GM19351 (cell line): ENCODE measurements at regions not wholly inside any gene's neighbourhood (a gene's known extent, or its start where the extent isn't known, plus 50 kb on each side); places are given as distances from the start of the nearest gene placed in this dataset.
A peak's percentile ranks its signal among the peaks of the same experiment; 100 is the strongest.

ENCODE experiments used
- ATAC-seq: cut with Tn5 transposase; IDR thresholded peaks from one replicate; pipeline ENCODE4 v1.9.1; 2021; ENCODE audit warnings: mild to moderate bottlenecking, moderate library complexity; ENCODE audit not compliant: unreplicated experiment

GRCh38 chr6:53974941-53975340 is 136.3 kb upstream of the MLIP start:
- no peak for ATAC-seq

GRCh38 chr6:53975941-53976615 is 135.2 kb upstream of the MLIP start:
- no peak for ATAC-seq

DNA sequence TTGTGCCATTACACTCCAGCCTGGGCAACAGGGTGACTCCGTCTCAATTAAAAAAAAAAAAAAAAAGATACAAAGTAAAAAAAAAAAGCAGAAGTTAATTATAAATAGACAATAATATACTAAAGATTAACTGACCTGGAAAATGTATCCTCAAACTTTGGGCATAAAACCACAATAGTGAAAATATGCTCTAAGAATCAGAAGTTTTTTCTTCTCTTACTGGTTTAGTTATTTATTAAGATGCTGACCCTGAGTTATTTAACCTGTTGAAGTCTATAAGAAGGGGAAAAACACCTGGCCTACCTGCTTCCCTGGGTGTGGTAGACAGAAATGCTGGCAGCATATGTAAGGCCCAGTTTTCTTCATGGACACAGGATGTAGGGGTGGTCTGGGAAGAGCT is 133.7 kb upstream of the MLIP start:
- no peak for ATAC-seq

DNA sequence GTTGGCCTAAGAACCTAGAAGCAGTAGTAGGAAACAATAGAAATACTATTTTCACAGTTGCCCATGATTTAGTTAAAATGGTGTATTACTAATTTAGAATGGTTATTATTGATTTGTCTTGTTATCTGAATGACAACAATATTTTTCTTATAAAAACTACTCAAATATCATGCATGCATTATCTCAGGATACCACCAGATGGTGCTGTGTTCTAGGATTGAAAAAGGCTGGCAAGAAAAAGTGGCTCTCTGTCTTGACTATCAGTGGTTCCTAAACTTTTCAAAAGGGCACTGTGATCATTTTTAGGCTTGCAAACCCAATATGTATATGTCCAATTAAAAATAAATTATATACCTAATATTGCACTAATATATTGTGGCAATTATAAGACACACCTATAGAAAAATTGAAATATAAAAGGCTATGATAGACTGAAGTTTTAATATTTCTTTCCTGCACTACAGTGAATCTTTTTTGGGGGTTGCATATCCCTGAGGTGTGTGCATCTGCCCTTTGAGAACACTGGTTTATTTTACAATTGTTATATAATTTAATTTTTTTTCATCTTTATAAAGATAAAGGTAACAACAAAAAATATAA is 131.7 kb upstream of the MLIP start:
- ATAC-seq: no peak

GRCh38 chr6:53982366-53983050 is 128.7 kb upstream of the MLIP start:
- no peak for ATAC-seq

- no peak for ATAC-seq
Measured at GRCh38 chr6:53983301-53983700, 127.9 kb upstream of the MLIP start.

DNA sequence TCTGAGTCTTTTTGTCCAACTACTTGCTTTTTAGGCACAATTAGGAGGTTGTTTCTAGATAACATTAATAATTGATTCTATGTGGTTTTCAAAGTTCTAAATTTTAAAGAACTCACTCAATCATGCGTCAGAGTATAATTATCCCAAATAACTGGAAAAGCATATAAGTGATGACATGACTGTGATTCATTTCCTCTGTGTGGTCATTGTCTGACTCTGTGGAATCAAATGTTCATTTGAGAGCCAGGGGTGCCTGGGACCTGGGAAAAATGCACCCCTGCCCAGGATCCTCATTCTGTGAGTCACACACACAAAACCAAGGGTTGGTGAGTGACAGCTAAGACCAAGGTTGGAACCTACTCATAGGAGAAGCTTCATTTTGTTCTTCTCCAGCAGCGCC is 127.1 kb upstream of the MLIP start:
- no peak for ATAC-seq

DNA sequence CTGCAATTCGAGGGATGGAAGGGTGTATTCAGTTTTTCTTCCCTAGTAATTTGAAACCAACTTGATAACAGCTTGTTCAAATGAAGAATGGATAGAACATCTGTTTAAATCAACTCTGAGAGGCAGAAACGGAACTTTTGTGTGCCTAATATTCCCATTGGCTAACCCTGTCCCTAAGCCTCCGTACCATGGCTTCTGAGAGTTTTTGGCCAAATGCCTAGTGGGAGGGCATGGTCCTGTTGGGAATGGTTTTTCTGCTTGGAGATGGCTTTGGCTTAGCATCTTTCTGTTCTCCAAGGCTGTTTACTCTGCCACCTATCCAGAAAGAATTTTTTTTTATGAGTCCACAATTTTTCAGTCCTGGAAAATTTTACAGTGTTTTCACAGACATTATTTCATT is 126.7 kb upstream of the MLIP start:
- ATAC-seq: no peak

DNA sequence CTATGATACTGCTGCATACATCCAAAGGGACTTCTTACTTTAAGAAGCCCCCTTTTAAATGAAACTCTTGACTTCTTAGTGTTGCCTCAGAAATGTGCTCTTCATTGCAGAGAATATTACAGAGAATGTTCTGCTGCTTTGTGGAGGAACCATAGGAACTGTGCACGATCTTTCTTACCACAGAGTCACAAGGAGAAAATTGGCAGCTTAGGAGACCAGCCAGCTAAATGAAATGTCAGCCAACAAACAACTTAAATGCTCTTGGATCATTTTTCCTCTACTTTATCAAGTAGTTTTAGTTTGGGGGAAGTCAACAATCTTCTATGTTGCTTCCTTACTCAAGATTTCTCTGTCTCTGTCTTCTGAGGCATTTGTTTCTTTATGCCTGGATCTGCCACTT is 125.9 kb upstream of the MLIP start:
- ATAC-seq: no peak

DNA sequence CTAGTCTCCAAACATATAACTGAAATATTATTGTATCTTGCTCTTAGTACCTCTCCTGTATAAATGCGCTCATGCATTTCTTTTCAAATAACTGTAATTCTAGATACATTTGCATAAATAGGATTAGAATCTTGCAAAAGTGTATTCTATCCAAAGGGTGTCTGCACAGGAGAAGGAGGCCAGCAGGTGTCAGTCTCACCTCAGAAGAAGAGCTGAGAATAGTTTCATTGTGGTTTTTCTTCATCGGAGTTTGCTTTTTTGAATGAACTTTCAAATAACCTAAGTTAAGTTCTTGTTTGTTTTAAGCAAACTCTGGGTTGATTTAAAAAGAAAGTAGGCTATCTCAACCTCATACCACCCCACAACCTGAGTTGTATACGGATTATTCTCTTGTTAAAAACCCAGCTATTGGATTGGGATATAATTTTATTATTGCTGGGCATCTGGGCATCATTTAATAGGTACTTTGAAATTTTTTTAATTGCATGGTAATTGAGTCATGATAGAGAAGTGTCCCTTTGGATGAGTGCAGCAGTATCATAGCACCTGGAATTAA is 125.0 kb upstream of the MLIP start:
- peak; percentile 83 for ATAC-seq

DNA sequence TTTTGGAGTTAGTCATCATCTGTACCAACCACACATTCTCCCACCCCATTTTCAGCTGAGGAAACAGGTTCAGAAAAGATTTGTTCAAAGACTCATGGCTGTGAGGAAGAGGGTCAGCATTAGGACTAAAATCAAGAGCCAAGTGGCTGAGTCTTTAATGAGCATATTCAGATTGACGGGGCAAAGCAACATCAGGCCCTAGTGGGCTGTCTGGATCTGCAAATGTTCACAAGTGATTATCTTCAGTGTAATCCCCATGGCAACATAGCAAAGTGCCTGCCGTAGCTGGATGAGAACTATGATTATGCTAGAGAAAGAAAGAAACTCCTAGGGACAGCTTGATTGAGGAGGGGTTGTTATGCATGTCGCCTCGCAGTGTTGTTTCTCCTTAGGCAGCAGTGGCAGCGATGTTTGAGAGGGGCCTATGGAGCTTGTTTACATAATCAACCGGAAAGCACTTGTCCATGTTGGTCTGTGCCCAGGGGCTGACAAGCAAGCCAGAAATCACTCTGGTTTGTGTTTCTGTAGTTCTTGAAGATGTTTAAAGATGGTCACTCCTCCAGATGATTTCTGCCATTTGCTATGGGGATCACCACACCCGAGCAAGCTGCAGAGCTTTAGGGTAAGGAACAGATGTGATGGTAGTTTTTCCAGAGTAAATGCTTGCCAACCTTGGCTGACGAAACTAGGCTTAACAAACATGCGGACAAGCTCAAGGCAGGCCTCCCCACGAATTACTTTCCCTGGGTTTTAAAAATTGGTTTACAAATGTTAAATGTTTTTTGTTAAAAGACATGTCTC is 124.3 kb upstream of the MLIP start:
- ATAC-seq: no peak

GRCh38 chr6:53987522-53987888 is 123.7 kb upstream of the MLIP start:
- no peak for ATAC-seq

DNA sequence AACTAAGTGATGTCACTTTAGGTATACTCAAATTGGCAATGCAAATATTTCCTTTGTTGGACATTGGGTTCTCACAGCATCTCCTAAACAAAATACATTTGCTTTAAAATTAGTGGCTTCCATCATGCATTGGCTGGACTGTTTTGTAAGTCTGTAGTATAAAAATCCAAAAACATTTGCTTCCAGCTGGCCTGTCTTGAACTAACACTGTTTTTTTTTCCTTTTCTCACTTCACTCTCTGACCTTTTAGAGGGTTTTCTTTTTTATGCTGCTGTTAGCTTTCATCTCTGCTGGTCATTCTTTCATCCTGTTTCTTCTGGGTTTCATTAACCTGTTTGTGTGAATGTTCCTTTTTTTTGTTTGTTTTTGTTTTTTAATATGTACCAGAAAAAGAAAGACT is 121.7 kb upstream of the MLIP start:
- no peak for ATAC-seq

- ATAC-seq: no peak
Measured at GRCh38 chr6:53992522-53992921, 118.7 kb upstream of the MLIP start.

DNA sequence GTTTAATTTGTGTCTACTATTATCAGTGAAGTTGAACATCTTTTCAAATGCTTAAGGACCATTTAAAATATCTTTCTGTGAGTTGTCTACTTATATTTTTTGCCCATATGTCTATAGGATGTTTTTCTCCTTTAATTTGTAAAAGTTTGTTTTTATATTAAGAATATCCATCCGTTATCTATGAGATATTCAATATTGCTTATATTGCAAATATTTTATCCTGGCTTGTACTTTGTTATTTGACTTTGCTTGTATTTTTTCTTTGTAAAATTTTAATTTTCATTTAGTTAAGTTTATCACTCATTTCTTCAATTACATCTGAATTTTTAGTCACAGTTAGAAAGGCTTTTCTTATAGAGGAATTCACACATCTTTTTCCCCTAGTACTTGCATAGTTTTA is 117.0 kb upstream of the MLIP start:
- no peak for ATAC-seq

DNA sequence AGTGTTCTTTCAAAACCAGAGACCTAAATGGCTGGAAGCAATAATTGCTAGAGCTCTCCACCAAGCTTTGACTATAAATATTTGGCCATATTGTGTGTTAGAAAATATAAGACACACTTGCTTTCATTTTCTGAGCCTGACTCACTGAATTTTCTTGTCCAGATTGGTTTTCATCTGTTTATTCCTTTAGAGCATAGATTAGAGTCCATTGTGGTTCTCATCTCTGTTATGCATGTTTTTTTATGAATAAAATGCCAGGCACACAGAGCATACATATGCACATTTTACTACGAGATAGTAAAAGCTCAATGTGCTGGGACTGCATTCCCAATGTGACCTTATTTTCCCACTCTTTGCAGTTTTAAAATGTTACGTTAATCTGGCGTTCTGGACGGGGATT is 115.3 kb upstream of the MLIP start:
- ATAC-seq: no peak

DNA sequence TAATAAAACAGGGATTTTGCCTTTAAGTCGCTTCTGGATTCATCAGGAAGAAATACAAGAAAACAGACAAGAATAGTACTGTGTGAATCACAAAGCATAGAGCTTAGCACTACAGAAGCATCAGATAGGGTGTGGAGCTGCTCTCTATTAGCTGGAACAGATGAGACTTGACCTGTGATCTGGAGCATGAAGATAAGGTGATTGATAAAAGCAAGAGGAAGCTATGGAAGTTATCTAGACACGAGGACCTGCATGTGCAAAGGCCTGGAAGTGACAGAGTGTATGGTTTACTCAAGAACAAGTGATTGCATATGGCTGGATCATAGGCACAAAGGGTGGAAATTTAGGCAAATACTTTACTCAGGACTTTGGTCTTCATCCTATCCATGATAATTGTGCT is 112.9 kb upstream of the MLIP start:
- ATAC-seq: no peak

DNA sequence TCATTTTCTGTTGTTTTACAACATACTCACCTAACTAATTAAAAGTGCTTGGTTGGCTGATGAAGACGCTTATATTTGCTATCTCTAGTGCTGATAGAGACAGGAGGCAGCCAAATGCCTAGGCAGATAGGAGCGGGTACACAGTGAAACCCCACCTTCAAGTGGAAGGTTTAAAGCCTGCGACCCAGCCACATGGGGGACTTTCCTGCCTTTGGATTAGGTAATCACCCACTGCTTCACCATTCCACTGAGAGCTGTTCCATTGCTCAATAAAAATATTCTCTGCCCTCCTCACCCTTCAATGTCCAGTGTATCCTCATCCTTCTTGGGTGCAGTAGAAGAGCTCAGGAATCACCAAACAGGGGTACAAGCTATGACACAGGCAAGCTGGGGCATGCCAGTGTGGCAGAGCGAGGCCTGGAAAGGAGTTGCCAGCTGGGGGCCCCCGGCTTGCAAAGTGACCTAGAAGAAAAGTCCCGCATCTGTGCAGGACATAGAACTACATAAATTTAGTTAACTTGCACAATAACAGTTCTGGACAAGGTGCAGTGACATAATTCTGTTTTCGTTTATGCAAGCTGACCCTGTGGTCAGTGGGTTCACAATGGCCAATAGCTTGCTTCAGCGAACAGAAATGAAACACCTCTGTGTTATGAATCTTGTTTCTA is 112.0 kb upstream of the MLIP start:
- ATAC-seq: no peak

- ATAC-seq: no peak
Measured at GRCh38 chr6:54002116-54002515, 109.1 kb upstream of the MLIP start.

- ATAC-seq: no peak
Measured at GRCh38 chr6:54003316-54003715, 107.9 kb upstream of the MLIP start.

DNA sequence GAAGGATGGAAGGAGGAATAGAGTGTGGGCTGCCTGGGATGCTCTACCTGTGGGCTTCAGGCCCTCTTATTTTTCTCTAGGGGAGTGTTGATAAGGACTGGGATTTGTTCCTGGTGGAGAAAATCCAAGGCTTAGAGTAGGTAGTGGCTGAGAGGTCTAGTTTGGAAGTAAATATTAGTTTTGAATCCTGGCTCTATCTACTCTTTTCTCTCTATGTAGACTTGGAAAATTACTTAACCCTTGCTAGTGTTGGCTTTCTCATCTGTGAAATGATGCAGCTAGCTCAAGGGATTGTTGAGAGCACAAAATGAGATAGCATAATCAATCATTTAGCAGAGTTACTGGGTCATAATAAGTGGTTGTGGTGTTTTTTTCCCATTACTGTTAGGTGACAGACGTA is 102.7 kb upstream of the MLIP start:
- ATAC-seq: no peak
